Testis (tissue), 2 donors: ENCODE measurements at regions not wholly inside any gene's neighbourhood (a gene's known extent, or its start where the extent isn't known, plus 50 kb on each side); places are given as distances from the start of the nearest gene placed in this dataset.

ENCODE experiments used
- DNase-seq: peaks from one replicate; pipeline ENCODE4 v3.0.0-alpha.2; 2019
- H3K27ac ChIP-seq, 2 donors: fragments of 200-600 bp; sonication (generic); one replicate each; pipeline ENCODE4 v1.5.1; 2019
- H3K27me3 ChIP-seq: fragments of 200-600 bp; sonication (generic); one replicate; pipeline ENCODE4 v1.5.1; 2019
- H3K36me3 ChIP-seq: fragments of 200-600 bp; sonication (generic); one replicate; pipeline ENCODE4 v1.5.1; 2017; ENCODE audit warnings: low read depth; ENCODE audit errors: missing control alignments
- H3K4me1 ChIP-seq: fragments of 200-600 bp; sonication (generic); one replicate; pipeline ENCODE4 v1.5.1; 2019
- H3K4me3 ChIP-seq, 2 donors: fragments of 200-600 bp; sonication (generic); one replicate each; pipeline ENCODE4 v1.5.1; 2017 to 2019
- H3K9me3 ChIP-seq: fragments of 200-600 bp; sonication (generic); one replicate; pipeline ENCODE4 v1.5.1; 2017
- CTCF ChIP-seq, 3 experiments: fragments of 450-650 bp in 2 of 3; fragments of 200-600 bp in 1 of 3; sonication (generic) in 1 of 3; IDR thresholded peaks; one replicate each; pipeline ENCODE4 v1.5.1; 2016 to 2019; ENCODE audit warnings: antibody characterized with exemption in 3 of 3, mild to moderate bottlenecking in 2 of 3, moderate library complexity in 1 of 3
- POLR2A ChIP-seq: fragments of 450-650 bp; IDR thresholded peaks from one replicate; pipeline ENCODE4 v1.6.1; 2017; ENCODE audit warnings: antibody characterized with exemption, mild to moderate bottlenecking, moderate library complexity
- WGBS, 2 donors: methylation state at CpG; one replicate each; pipeline ENCODE4 v1.1.5; 2018; 5-methylcytosine and 5-hydroxymethylcytosine counted together
- intact Hi-C: fragments of 100-400 bp; cut with DNase I; formaldehyde crosslinking; loops from one replicate; pipeline ENCODE4 v1.15.1; 2023; ENCODE audit warnings: low total_unique reads

DNA sequence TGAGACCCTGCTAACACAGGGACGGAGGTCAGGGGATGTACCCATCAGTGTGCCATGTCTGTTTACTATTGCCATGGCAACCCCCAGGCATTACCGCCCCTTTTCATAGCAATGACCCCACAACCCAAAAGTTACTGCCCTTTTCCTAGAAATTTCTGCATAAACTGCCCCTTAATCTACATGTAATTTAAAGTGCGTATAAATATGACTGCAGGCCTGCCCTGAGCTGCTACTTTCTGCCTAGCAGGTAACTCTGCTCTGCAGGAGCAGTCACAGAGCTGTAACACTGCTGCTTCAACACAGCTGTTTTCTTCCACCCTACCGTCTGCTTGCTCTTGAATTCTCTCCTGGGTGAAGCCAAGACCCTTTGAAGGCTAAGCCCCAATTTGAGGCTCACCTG is 57.1 kb upstream of the RPS6KA2 start:
- H3K27ac ChIP-seq = no peak overlapping the region
- intact Hi-C loops = no loop called here
- no peaks in the 10 kb centered on the region for H3K4me1 ChIP-seq
- H3K27me3 ChIP-seq = no peaks in the 10 kb centered on the region
- no peak for DNase-seq
- 91 to 94% methylated on average over 4 of the region's 4 CpGs for WGBS, 2 donors
- no peaks in the 10 kb centered on the region for H3K36me3 ChIP-seq
- no peak for TF ChIP-seq CTCF (IDR thresholded peaks at IDR 0.05)
- no peak for TF ChIP-seq POLR2A
- H3K9me3 ChIP-seq = no peaks in the 10 kb centered on the region
- H3K4me3 ChIP-seq = no peak overlapping the region

- TF ChIP-seq CTCF (IDR thresholded peaks at IDR 0.05) = no peak
- no peak for TF ChIP-seq POLR2A
- 85 to 91% methylated on average over 9 to 10 of the region's 10 CpGs for WGBS, 2 donors
- Histone ChIP-seq H3K36me3 (no peaks in the 10 kb centered on the region), H3K4me1 (no peaks in the 10 kb centered on the region), H3K27ac (no peak overlapping the region), H3K4me3 (no peak overlapping the region), H3K9me3 (no peaks in the 10 kb centered on the region), H3K27me3 (no peaks in the 10 kb centered on the region)
- intact Hi-C loops = no loop called here
- no peak for DNase-seq
Measured at GRCh38 chr6:166683477-166683876, 56.4 kb upstream of the RPS6KA2 start.

DNA sequence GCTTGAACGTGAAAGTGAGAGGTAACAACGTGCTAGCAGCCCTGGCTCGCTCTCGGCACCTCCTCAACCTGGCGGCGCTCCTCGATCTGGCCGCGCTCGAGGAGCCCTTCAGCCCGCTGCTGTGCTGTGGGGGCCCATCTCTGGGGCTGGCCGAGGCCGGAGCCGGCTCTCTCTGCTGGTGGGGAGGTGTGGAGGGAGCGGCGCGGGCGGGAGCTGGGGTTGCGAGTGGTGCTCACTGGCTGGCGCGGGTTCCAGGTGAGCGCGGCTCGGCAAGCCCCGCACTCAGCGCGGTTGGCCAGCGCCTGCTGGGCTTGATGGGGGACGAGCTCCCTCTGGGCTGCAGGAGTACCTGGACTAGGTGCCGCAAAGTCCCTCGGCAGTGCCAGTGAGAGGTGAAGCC is 52.5 kb upstream of the RPS6KA2 start:
- intact Hi-C loops = no loop called here
- Histone ChIP-seq H3K4me3 (peak overlapping the region; percentile 24 to 27), H3K27ac (no peak overlapping the region), H3K27me3 (no peaks in the 10 kb centered on the region), H3K9me3 (no peaks in the 10 kb centered on the region), H3K36me3 (no peaks in the 10 kb centered on the region), H3K4me1 (no peaks in the 10 kb centered on the region)
- DNase-seq = no peak
- 54 to 84% methylated on average over 14 to 31 of the region's 31 CpGs for WGBS, 2 donors
- no peak for TF ChIP-seq POLR2A
- TF ChIP-seq CTCF (IDR thresholded peaks at IDR 0.05) = no peak

- H3K4me1 ChIP-seq = no peaks in the 10 kb centered on the region
- H3K4me3 ChIP-seq = no peak overlapping the region
- no peaks in the 10 kb centered on the region for H3K36me3 ChIP-seq
- TF ChIP-seq POLR2A = no peak
- TF ChIP-seq CTCF (IDR thresholded peaks at IDR 0.05) = no peak
- 90 to 91% methylated on average over 10 of the region's 10 CpGs for WGBS, 2 donors
- H3K27me3 ChIP-seq = no peaks in the 10 kb centered on the region
- intact Hi-C loops = no loop called here
- H3K27ac ChIP-seq = no peak overlapping the region
- DNase-seq = no peak
- no peaks in the 10 kb centered on the region for H3K9me3 ChIP-seq
Measured at GRCh38 chr6:166678426-166678825, 51.4 kb upstream of the RPS6KA2 start.

DNA sequence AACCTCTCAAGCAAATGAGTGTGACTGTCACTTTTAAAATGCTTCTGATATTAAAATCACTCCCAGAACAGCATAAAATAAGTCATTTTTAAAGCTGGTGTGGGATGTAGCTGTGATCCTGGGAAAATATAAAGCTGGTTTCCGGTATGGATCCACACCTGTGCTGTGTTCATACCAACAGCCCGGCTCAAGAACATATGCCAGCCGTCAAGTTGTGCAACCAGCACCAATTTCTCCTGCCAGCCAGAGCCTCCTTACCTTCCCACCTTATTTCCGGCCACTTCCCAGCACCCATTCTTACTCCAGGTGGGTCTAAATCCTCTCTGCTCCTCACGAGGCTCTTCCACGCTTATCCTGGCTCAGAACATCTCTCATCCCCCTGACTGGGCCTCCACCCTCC is 50.9 kb upstream of the RPS6KA2 start:
- intact Hi-C loops = no loop called here

More for the DNA sequence above, 50.9 kb upstream of the RPS6KA2 start:
- no peak overlapping the region for H3K27ac ChIP-seq
- DNase-seq = no peak
- 96 to 98% methylated on average over 6 of the region's 6 CpGs for WGBS, 2 donors
- TF ChIP-seq POLR2A (no peak), CTCF (IDR thresholded peaks at IDR 0.05) (no peak)
- H3K4me3 ChIP-seq = no peak overlapping the region
- no peaks in the 10 kb centered on the region for H3K4me1 ChIP-seq
- H3K9me3 ChIP-seq = no peaks in the 10 kb centered on the region
- H3K27me3 ChIP-seq = no peaks in the 10 kb centered on the region
- H3K36me3 ChIP-seq = no peaks in the 10 kb centered on the region
